ENCODE measurements at regions not wholly inside any gene's neighbourhood (a gene's known extent, or its start where the extent isn't known, plus 50 kb on each side); places are given as distances from the start of the nearest gene placed in this dataset.

DNA sequence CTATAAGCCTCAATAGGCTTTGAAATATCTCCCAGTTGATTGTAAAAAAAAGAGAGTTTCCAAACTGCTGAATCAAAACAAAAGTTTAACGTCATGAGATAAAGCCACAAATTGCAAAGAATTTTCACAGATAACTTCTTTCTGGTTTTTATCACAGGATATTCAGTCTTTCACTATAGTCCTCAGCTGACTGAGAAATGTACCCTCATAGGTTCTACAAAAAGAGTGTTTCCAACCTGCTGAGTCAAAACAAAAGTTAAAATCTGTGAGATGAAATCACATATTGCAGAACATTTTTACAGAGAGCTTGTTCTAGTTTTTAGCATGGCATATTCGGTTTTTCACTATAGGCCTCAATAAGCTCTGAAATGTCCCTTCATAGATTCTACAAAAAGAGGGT lies 559.2 kb downstream of the KCNJ18 start:
- no peak for DNase-seq (ENCODE audit: low spot score)
- Mint-ChIP-seq H3K4me1 (no peaks in the 10 kb centered on the region), H3K9me3 (peaks cover 76% of the 10 kb centered on the region), H3K27me3 (ENCODE audit: insufficient read depth, low read depth, poor library complexity) (no peaks in the 10 kb centered on the region), H3K27ac (no peak overlapping the region), H3K4me3 (no peak overlapping the region), H3K36me3 (ENCODE audit: low read depth) (peaks cover 13% of the 10 kb centered on the region; the same call in 2 of the 3 replicates)
- Histone ChIP-seq H2AFZ (no peak overlapping the region), H3K27me3 (ENCODE audit: insufficient read depth) (no peaks in the 10 kb centered on the region), H3K4me1 (ENCODE audit: insufficient read depth) (no peaks in the 10 kb centered on the region), H3K79me2 (replicated peaks; ENCODE audit: insufficient read depth) (no peaks in the 10 kb centered on the region), H3F3A (replicated peaks; ENCODE audit: low read depth) (no peaks in the 10 kb centered on the region), H3K36me3 (ENCODE audit: insufficient read depth) (peaks cover 10% of the 10 kb centered on the region; the same call in 1 of the 2 replicates), H3K27ac (ENCODE audit: low read depth) (no peak overlapping the region), H3K4me2 (no peak overlapping the region), H3K9me2 (ENCODE audit: insufficient read depth) (peaks cover 2% of the 10 kb centered on the region; the same call in 1 of the 2 replicates), H4K20me1 (replicated peaks; ENCODE audit: insufficient read depth) (no peaks in the 10 kb centered on the region), H3K4me3 (no peak overlapping the region)
- no peak for TF ChIP-seq STAT1 (IDR thresholded peaks at IDR 0.05; ENCODE audit: unreplicated experiment)
- no peak for TF ChIP-seq REST (IDR thresholded peaks at IDR 0.05; ENCODE audit: unreplicated experiment)
- TF ChIP-seq ZNF114 (CRISPR knock-in tag; IDR thresholded peaks at IDR 0.05) = no peak
- no peak for TF ChIP-seq NANOG (IDR thresholded peaks at IDR 0.05; ENCODE audit: borderline replicate concordance)
- no peak for TF ChIP-seq JUNB (IDR thresholded peaks at IDR 0.05; ENCODE audit: unreplicated experiment)
- no peak for TF ChIP-seq ETS1 (IDR thresholded peaks at IDR 0.05)
- TF ChIP-seq ZNF331 (CRISPR knock-in tag; IDR thresholded peaks at IDR 0.05; ENCODE audit: low read depth) = no peak
- no peak for TF ChIP-seq EZH2phosphoT487 (IDR thresholded peaks at IDR 0.05; ENCODE audit: unreplicated experiment)
- TF ChIP-seq CREB1 (CRISPR knock-in tag; IDR thresholded peaks at IDR 0.05; ENCODE audit: low read depth) = no peak
- TF ChIP-seq POLR2AphosphoS5 (IDR thresholded peaks at IDR 0.05; ENCODE audit: low read depth) = no peak
- TF ChIP-seq, protein P1, sequence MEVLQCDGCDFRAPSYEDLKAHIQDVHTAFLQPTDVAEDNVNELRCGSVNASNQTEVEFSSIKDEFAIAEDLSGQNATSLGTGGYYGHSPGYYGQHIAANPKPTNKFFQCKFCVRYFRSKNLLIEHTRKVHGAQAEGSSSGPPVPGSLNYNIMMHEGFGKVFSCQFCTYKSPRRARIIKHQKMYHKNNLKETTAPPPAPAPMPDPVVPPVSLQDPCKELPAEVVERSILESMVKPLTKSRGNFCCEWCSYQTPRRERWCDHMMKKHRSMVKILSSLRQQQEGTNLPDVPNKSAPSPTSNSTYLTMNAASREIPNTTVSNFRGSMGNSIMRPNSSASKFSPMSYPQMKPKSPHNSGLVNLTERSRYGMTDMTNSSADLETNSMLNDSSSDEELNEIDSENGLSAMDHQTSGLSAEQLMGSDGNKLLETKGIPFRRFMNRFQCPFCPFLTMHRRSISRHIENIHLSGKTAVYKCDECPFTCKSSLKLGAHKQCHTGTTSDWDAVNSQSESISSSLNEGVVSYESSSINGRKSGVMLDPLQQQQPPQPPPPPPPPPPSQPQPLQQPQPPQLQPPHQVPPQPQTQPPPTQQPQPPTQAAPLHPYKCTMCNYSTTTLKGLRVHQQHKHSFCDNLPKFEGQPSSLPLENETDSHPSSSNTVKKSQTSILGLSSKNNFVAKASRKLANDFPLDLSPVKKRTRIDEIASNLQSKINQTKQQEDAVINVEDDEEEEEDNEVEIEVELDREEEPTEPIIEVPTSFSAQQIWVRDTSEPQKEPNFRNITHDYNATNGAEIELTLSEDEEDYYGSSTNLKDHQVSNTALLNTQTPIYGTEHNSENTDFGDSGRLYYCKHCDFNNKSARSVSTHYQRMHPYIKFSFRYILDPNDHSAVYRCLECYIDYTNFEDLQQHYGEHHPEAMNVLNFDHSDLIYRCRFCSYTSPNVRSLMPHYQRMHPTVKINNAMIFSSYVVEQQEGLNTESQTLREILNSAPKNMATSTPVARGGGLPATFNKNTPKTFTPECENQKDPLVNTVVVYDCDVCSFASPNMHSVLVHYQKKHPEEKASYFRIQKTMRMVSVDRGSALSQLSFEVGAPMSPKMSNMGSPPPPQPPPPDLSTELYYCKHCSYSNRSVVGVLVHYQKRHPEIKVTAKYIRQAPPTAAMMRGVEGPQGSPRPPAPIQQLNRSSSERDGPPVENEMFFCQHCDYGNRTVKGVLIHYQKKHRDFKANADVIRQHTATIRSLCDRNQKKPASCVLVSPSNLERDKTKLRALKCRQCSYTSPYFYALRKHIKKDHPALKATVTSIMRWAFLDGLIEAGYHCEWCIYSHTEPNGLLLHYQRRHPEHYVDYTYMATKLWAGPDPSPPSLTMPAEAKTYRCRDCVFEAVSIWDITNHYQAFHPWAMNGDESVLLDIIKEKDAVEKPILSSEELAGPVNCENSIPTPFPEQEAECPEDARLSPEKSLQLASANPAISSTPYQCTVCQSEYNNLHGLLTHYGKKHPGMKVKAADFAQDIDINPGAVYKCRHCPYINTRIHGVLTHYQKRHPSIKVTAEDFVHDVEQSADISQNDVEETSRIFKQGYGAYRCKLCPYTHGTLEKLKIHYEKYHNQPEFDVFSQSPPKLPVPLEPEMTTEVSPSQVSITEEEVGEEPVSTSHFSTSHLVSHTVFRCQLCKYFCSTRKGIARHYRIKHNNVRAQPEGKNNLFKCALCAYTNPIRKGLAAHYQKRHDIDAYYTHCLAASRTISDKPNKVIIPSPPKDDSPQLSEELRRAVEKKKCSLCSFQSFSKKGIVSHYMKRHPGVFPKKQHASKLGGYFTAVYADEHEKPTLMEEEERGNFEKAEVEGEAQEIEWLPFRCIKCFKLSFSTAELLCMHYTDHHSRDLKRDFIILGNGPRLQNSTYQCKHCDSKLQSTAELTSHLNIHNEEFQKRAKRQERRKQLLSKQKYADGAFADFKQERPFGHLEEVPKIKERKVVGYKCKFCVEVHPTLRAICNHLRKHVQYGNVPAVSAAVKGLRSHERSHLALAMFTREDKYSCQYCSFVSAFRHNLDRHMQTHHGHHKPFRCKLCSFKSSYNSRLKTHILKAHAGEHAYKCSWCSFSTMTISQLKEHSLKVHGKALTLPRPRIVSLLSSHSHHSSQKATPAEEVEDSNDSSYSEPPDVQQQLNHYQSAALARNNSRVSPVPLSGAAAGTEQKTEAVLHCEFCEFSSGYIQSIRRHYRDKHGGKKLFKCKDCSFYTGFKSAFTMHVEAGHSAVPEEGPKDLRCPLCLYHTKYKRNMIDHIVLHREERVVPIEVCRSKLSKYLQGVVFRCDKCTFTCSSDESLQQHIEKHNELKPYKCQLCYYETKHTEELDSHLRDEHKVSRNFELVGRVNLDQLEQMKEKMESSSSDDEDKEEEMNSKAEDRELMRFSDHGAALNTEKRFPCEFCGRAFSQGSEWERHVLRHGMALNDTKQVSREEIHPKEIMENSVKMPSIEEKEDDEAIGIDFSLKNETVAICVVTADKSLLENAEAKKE (CRISPR knock-in tag; IDR thresholded peaks at IDR 0.05) = no peak
- ATAC-seq = no peak
